Epithelial cell of esophagus (primary cell): ENCODE measurements at regions not wholly inside any gene's neighbourhood (a gene's known extent, or its start where the extent isn't known, plus 50 kb on each side); places are given as distances from the start of the nearest gene placed in this dataset.

Source experiments
- DNase-seq: peaks from one replicate; pipeline ENCODE4 v3.0.0; 2010; ENCODE audit warnings: low read depth
- H3K4me3 ChIP-seq: 2 replicates; pipeline ENCODE4 v1.5.1; 2011; ENCODE audit warnings: mild to moderate bottlenecking, low read length, control low read depth
- TF ChIP-seq, protein P1 (sequence below): IDR thresholded peaks from 2 replicates; pipeline ENCODE4 v1.5.1; 2011; ENCODE audit warnings: low read depth, mild to moderate bottlenecking, low read length, control low read depth, inconsistent platforms; ENCODE audit not compliant: insufficient read depth; ENCODE audit errors: missing control alignments

DNA sequence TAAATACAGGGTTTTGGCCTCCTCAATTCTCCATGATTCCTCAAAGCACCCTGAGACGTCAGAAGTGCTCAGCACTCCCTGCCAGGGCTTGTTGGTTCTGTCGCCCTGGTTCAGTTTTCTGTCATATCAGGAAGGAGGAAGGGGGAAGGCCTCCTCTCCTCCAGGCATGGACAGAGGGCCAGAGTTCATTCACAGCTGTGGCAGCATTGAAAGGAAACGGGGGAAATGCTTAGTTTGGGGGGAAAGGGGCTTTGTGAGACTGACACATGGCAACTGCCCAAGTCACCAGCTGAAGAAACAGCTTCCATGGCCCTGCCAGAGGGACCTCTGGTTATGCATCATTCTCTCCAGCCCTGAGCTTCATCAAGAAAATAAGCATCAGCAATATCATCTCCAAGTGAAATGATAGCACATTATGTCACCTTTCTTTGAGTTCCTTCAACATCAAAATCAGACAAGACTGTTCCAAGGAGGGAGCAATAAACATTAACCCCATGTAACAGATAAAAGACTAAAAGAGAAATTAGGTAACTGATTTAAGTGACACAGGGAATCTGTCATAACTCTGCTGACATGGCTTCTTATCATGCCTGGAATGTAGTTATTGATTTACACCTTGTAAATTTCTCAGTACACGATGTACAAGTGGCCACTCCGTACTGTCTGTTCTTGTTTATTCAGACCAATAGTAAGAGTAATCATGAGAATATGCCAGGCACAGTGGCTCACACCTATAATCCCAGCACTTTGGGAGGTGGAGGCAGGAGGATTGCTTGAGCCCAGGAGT is 103.2 kb upstream of the SLC25A33 start:
- no peak overlapping the region for H3K4me3 ChIP-seq
- TF ChIP-seq, protein P1, sequence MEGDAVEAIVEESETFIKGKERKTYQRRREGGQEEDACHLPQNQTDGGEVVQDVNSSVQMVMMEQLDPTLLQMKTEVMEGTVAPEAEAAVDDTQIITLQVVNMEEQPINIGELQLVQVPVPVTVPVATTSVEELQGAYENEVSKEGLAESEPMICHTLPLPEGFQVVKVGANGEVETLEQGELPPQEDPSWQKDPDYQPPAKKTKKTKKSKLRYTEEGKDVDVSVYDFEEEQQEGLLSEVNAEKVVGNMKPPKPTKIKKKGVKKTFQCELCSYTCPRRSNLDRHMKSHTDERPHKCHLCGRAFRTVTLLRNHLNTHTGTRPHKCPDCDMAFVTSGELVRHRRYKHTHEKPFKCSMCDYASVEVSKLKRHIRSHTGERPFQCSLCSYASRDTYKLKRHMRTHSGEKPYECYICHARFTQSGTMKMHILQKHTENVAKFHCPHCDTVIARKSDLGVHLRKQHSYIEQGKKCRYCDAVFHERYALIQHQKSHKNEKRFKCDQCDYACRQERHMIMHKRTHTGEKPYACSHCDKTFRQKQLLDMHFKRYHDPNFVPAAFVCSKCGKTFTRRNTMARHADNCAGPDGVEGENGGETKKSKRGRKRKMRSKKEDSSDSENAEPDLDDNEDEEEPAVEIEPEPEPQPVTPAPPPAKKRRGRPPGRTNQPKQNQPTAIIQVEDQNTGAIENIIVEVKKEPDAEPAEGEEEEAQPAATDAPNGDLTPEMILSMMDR, result no peak
- no peak for DNase-seq

DNA sequence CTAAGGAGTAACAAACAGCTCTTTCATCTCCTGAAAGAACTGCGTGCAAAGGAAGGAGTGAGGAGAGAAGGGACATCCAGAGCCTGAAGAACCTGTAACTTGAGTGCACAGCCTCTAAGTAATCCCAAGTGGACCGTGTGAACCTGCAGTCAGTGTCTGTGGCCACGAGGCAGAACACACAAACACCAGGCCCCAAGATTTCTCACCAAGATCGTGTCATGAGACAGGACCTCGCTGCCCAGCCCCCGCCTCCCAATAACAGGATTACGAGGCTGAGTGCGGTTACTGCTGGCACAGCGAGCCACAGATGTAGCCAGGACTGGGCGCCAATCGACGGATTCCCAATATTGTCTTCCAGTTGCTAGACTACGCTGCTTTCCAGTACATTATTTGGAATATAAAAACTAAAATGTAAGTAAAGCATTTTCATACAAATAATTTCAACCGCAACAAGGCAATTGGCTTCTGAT is 101.3 kb upstream of the SLC25A33 start:
- TF ChIP-seq, protein P1, result no peak
- no peak overlapping the region for H3K4me3 ChIP-seq
- no peak for DNase-seq

DNA sequence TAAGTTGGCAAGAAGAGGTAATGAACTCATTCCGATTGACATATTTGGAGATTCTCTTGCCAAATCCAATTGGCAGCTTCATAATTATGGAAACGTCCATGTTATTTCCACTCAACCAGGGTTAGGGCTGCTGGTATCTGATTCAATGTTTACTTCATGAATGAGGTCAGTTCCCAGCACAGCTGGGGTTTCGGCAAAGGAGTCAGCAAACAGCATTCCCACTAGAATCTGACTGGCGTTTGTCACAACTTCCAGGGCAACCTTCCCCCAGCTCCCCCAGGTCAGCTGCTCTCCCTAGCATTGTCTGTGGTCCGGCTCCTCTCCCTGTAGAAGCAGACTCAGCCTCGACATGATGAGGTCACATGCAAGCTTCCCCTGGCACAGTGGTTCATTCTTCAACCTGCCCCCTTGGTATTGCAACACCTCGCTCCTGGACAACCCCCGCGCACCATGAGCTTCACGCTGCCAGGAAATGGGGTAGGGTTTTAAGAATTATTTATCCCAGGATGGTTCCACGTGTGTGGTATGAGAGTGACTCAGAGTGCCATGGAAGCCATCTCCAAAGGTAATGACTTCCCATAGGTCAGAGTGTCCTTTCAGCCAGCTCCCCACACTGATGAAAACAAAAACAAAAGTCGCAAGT is 100.7 kb upstream of the SLC25A33 start:
- peak; percentile 85 for DNase-seq
- H3K4me3 ChIP-seq, result no peak overlapping the region
- TF ChIP-seq, protein P1, result no peak

DNA sequence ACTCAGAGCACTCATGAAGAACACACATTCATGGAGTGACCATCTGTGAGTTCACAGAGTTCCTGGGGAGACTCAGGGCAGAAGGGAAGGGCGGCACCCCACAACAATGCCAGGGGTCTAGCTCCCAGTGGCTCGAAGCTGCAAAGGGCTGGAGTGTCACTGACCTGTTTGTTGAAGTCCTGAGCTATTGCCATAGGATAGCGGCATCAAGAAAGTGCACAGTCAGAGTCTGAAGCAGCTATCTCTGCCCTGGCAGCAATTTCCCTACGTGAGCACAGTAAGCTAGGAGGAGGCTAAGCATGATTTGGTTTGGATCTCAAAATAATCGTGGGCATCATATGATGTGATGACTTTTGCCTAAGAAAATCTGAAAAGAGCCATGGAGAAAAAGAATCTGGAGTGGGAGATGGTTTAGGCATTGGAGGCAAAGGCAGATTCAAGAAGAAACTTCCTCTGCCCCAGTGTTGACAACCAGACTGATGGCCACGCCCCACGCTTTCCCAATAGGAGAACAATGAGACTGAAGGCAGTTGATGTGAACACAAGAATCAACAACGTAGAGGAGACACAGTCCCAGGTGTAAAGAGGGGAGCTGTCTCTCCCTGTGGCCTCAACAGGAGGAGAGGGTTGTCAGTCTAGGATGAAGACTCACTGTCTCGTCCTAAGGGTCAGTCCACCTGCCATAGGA is 100.0 kb upstream of the SLC25A33 start:
- TF ChIP-seq, protein P1, result no peak
- peak; percentile 59 for DNase-seq
- H3K4me3 ChIP-seq, result no peak overlapping the region

DNA sequence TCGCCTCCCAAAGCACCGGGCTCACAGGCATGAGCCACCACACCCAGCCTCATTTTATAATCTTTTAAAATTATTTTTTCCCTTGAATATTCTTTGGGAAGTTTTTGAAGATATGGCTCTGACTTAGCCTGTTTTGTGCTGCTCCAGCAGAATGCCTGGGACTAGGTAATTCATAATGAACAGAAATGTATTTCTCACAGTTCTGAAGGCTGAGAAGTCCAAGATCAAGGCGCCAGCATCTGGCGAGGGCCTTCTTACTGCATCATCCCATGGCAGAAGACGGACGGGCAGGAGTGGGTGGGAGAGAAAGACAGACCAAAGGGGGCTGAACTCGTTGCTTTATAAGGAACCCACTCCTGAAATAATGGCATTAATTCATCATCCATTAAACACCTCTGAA is 99.0 kb upstream of the SLC25A33 start:
- TF ChIP-seq, protein P1, result no peak
- H3K4me3 ChIP-seq, result no peak overlapping the region
- DNase-seq, result no peak

DNA sequence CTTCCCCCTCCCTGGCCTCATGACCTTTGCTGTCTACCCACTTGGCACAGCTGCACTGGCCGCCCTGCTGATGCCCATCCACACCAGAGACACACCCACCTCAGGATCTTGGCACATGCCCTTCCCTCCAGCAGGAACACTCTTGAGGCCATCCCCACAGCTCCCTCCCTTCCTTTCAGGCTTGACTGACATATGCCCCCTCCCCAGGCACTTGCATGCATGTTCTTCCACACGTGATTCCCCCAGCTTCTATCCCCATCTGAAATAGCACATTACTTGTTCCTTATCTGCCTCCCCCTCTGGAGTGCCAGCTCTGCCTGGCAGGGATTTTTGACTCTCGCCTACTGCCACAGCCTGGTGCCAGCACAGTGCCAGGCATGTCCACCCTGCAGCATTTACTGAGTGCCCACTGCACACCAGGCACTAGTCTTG is 98.5 kb upstream of the SLC25A33 start:
- H3K4me3 ChIP-seq, result no peak overlapping the region
- DNase-seq, result no peak

More for the DNA sequence above, 98.5 kb upstream of the SLC25A33 start:
- TF ChIP-seq, protein P1, result no peak
